A673 (cell line): ENCODE measurements at regions not wholly inside any gene's neighbourhood (a gene's known extent, or its start where the extent isn't known, plus 50 kb on each side); places are given as distances from the start of the nearest gene placed in this dataset.

Experiments
- EZH2 ChIP-seq: fragments of 200-600 bp; sonication (generic); IDR thresholded peaks from 2 replicates; pipeline ENCODE4 v1.6.1; 2017; ENCODE audit warnings: borderline replicate concordance, low read depth, mild to moderate bottlenecking, mixed read lengths, antibody characterized with exemption, low read length; ENCODE audit not compliant: poor library complexity, severe bottlenecking
- TF ChIP-seq, protein P1 (sequence below): fragments of 300-800, 200-600 bp; sonication (generic); conservative IDR thresholded peaks from 2 replicates; pipeline ENCODE4 v1.5.1; 2017; ENCODE audit warnings: low read depth, mild to moderate bottlenecking, antibody characterized with exemption, low read length, moderate library complexity, mixed read lengths

DNA sequence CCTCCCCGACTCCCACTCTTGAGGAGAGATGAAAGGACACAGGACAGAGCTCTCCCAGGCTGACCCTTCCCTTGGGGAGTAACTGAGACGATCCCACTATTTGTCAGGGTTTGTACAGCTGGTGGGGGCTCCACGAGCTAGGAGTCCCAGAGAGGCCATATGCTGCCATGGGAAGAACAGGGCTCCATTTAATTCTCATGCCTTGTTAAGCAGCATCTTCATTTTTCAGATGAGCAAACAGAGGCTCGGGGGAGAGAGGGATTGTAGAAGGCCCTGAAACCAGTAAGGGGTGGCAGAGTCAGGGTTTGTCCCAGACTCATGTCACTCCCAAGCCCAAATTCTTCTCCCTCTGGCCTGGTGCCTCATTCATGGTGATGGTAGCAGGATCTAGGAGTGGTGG lies 176.4 kb downstream of the NSG2 start:
- TF ChIP-seq, protein P1, sequence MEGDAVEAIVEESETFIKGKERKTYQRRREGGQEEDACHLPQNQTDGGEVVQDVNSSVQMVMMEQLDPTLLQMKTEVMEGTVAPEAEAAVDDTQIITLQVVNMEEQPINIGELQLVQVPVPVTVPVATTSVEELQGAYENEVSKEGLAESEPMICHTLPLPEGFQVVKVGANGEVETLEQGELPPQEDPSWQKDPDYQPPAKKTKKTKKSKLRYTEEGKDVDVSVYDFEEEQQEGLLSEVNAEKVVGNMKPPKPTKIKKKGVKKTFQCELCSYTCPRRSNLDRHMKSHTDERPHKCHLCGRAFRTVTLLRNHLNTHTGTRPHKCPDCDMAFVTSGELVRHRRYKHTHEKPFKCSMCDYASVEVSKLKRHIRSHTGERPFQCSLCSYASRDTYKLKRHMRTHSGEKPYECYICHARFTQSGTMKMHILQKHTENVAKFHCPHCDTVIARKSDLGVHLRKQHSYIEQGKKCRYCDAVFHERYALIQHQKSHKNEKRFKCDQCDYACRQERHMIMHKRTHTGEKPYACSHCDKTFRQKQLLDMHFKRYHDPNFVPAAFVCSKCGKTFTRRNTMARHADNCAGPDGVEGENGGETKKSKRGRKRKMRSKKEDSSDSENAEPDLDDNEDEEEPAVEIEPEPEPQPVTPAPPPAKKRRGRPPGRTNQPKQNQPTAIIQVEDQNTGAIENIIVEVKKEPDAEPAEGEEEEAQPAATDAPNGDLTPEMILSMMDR = no peak
- no peak for TF ChIP-seq EZH2
